ENCODE measurements at regions not wholly inside any gene's neighbourhood (a gene's known extent, or its start where the extent isn't known, plus 50 kb on each side); places are given as distances from the start of the nearest gene placed in this dataset.

- no peak for DNase-seq (ENCODE audit: low read depth in 1 of 2, low spot score in 1 of 2)
- Histone ChIP-seq H3K4me3 (no peak overlapping the region), H3K9me3 (ENCODE audit: low read depth) (no peaks in the 10 kb centered on the region), H3K27ac (no peak overlapping the region), H3K4me1 (ENCODE audit: low read depth) (no peaks in the 10 kb centered on the region), H3K27me3 (no peaks in the 10 kb centered on the region), H3K36me3 (no peaks in the 10 kb centered on the region)
- no peak for TF ChIP-seq CTCF (IDR thresholded peaks at IDR 0.05; ENCODE audit: low read depth, low read length)
These were observed 119.6 kb downstream of the PXDC1 start for GRCh38 chr6:3631877-3632276.

- Histone ChIP-seq H3K4me1 (ENCODE audit: low read depth) (no peaks in the 10 kb centered on the region), H3K4me3 (no peak overlapping the region), H3K27ac (no peak overlapping the region), H3K9me3 (ENCODE audit: low read depth) (no peaks in the 10 kb centered on the region), H3K27me3 (no peaks in the 10 kb centered on the region), H3K36me3 (no peaks in the 10 kb centered on the region)
- DNase-seq (ENCODE audit: low read depth in 1 of 2, low spot score in 1 of 2), result no peak
- no peak for TF ChIP-seq CTCF (IDR thresholded peaks at IDR 0.05; ENCODE audit: low read depth, low read length)
These were observed 120.3 kb downstream of the PXDC1 start for GRCh38 chr6:3631186-3631585.

- H3K4me1 ChIP-seq (ENCODE audit: low read depth), result no peaks in the 10 kb centered on the region
- H3K36me3 ChIP-seq, result no peaks in the 10 kb centered on the region
- H3K27ac ChIP-seq, result no peak overlapping the region
- no peak overlapping the region for H3K4me3 ChIP-seq
- no peaks in the 10 kb centered on the region for H3K9me3 ChIP-seq (ENCODE audit: low read depth)
- no peak for DNase-seq (ENCODE audit: low read depth in 1 of 2, low spot score in 1 of 2)
- no peaks in the 10 kb centered on the region for H3K27me3 ChIP-seq
- no peak for TF ChIP-seq CTCF (IDR thresholded peaks at IDR 0.05; ENCODE audit: low read depth, low read length)
These were observed 121.2 kb downstream of the PXDC1 start for GRCh38 chr6:3630258-3630835.

- no peaks in the 10 kb centered on the region for H3K4me1 ChIP-seq (ENCODE audit: low read depth)
- H3K9me3 ChIP-seq (ENCODE audit: low read depth), result no peaks in the 10 kb centered on the region
- no peak for DNase-seq (ENCODE audit: low read depth in 1 of 2, low spot score in 1 of 2)
- no peak overlapping the region for H3K4me3 ChIP-seq
- TF ChIP-seq CTCF (IDR thresholded peaks at IDR 0.05; ENCODE audit: low read depth, low read length), result no peak
- H3K36me3 ChIP-seq, result no peaks in the 10 kb centered on the region
- H3K27me3 ChIP-seq, result no peaks in the 10 kb centered on the region
- H3K27ac ChIP-seq, result no peak overlapping the region
These were observed 123.3 kb downstream of the PXDC1 start for GRCh38 chr6:3627956-3628835.

- no peaks in the 10 kb centered on the region for H3K27me3 ChIP-seq
- no peak for TF ChIP-seq CTCF (IDR thresholded peaks at IDR 0.05; ENCODE audit: low read depth, low read length)
- no peaks in the 10 kb centered on the region for H3K9me3 ChIP-seq (ENCODE audit: low read depth)
- H3K4me1 ChIP-seq (ENCODE audit: low read depth), result no peaks in the 10 kb centered on the region
- DNase-seq (ENCODE audit: low read depth in 1 of 2, low spot score in 1 of 2), result no peak
- H3K27ac ChIP-seq, result no peak overlapping the region
- H3K4me3 ChIP-seq, result no peak overlapping the region
- H3K36me3 ChIP-seq, result no peaks in the 10 kb centered on the region
These were observed 124.0 kb downstream of the PXDC1 start for GRCh38 chr6:3627501-3627900.
